ENCODE measurements at regions not wholly inside any gene's neighbourhood (a gene's known extent, or its start where the extent isn't known, plus 50 kb on each side); places are given as distances from the start of the nearest gene placed in this dataset.

- TF ChIP-seq CTCF (IDR thresholded peaks at IDR 0.05) = no peak
- no peak for TF ChIP-seq POLR2A (IDR thresholded peaks at IDR 0.05)
These were observed 62.3 kb upstream of the MAF start for GRCh38 chr16:79662669-79663313.

All from Peyer's patch (tissue), 4 donors.